Neuron (in vitro differentiated cells): ENCODE measurements at regions not wholly inside any gene's neighbourhood (a gene's known extent, or its start where the extent isn't known, plus 50 kb on each side); places are given as distances from the start of the nearest gene placed in this dataset.
"Not testable (repeated sequence)": the region's sequence is repeated elsewhere in the genome, so short reads cannot be mapped to it uniquely, and the experiment has no call there.

Experiments
- H2AFZ ChIP-seq: one replicate; pipeline ENCODE4 v1.6.1; 2013; ENCODE audit warnings: low read depth, mild to moderate bottlenecking, inconsistent platforms, low read length, moderate library complexity
- H3K27me3 ChIP-seq: one replicate; pipeline ENCODE4 v1.6.1; 2013; ENCODE audit warnings: low read length; ENCODE audit not compliant: insufficient read depth
- H3K36me3 ChIP-seq: one replicate; pipeline ENCODE4 v1.6.1; 2013; ENCODE audit warnings: low read length; ENCODE audit not compliant: insufficient read depth
- H3K4me1 ChIP-seq: one replicate; pipeline ENCODE4 v1.6.1; 2013; ENCODE audit warnings: low read length; ENCODE audit not compliant: insufficient read depth
- H3K4me3 ChIP-seq: 2 replicates; pipeline ENCODE4 v1.5.1; 2013; ENCODE audit warnings: mild to moderate bottlenecking, low read length, moderate library complexity
- H3K9me3 ChIP-seq: one replicate; pipeline ENCODE4 v1.6.1; 2013; ENCODE audit warnings: low read length

- peak overlapping the region; percentile 29 for H3K4me3 ChIP-seq
These were observed 121.3 kb upstream of the PRSS16 start for GRCh38 chr6:27126046-27126814.

DNA sequence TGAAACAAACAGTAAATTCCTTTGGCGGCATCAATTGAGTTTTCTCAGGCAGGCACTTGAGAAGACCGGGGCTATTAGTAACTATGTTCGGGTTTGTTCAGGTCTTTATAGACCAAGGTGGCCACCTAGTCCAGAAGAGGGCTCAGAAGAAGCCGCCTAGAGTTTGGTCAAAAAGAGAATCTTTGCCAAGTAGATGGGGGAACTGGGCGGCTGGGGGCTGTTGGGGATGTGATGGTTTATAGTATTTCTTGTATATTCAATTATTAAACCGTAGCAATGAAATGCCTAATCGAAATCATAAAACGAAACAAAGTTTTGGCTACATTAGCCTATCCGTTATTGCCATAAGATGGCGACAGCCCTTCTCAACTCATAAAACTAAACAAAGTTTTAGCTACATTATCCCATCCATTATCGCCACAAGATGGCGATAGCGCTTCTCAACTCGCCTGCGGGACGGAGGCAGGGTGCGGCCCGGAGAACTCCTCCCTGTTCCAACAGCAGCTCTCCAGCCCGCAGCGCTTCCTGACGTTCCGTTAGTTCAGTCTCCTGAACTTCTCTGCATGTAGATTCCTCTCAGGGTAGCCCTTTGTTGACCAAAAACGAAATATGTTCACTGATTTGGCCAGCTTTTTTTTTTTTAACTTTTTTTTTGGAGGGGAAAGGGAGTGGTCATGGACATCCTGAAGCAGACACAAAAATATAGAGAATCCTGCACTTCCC is 120.5 kb upstream of the PRSS16 start:
- H3K9me3 ChIP-seq: no peaks in the 10 kb centered on the region
- no peaks in the 10 kb centered on the region for H3K36me3 ChIP-seq
- peak overlapping the region; percentile 29 for H3K4me3 ChIP-seq
- H3K4me1 ChIP-seq: no peaks in the 10 kb centered on the region
- peak overlapping the region; percentile 64 for H2AFZ ChIP-seq
- H3K27me3 ChIP-seq: no peaks in the 10 kb centered on the region

More at GRCh38 chr6:27126046-27126814, 121.3 kb upstream of the PRSS16 start:
- no peaks in the 10 kb centered on the region for H3K27me3 ChIP-seq
- peak overlapping the region; percentile 64 for H2AFZ ChIP-seq
- no peaks in the 10 kb centered on the region for H3K4me1 ChIP-seq
- no peaks in the 10 kb centered on the region for H3K9me3 ChIP-seq
- H3K36me3 ChIP-seq: no peaks in the 10 kb centered on the region

DNA sequence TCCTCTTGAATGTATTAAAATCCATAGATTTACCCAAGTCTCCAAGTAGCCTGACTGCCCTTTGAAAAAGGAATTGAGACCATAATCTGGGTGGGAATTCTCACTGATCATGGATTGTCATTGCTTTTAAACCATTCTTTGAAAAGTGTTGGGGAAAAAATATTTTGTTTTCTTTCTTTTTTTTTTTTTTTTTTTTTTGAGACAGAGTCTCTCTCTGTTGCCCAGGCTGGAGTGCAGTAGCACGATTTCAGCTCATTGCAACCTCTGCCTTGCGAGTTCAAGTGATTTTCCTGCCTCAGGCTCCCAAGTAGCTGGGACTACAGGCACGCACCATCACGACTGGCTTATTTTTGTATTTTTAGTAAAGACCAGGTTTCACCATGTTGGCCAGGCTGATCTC is 119.6 kb upstream of the PRSS16 start:
- not testable (repeated sequence) for H3K4me3 ChIP-seq

DNA sequence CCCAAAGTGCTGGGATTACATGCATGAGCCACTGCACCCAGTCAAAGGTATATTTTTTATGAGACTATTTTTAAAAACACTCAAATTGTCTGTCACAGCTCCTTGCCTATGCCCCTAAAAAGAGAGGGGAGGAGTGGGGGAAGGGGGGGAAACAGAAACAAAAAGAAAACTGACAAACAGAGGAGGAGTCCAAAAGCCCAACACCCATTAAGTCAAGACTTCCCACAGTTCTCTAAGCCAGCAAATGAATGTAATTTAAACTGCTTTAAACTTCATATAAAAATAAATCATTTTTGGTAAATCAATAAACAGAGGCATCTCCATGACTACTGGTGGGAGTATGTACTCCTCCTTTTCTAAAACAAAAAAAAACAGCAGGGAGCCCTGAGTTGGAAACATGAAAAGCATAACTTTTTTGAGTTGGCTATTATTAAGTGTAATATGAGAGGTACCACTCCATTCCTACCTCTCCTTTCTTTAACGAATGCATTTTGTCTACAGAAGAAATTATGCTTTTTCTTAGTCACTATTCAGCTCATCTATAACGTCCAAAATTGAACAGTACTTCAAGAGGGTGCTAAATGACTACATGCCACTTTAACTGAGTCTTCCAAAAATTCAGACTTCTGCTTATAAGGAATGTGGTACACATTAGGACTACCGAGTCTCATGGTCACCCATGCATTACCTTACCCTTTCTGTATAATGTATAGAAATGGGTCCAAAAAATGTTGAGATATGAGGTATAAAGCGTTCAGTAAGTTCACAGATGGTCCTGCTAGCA is 119.0 kb upstream of the PRSS16 start:
- Histone ChIP-seq H2AFZ (no peak overlapping the region), H3K9me3 (no peaks in the 10 kb centered on the region), H3K27me3 (no peaks in the 10 kb centered on the region), H3K4me1 (peaks cover 5% of the 10 kb centered on the region), H3K4me3 (no peak overlapping the region), H3K36me3 (no peaks in the 10 kb centered on the region)

More for the DNA sequence above, 119.6 kb upstream of the PRSS16 start:
- H3K36me3 ChIP-seq, H2AFZ ChIP-seq, H3K9me3 ChIP-seq, H3K4me1 ChIP-seq, H3K27me3 ChIP-seq: not testable (repeated sequence)

GRCh38 chr6:27129095-27129815 is 118.2 kb upstream of the PRSS16 start:
- H2AFZ ChIP-seq: no peak overlapping the region
- peaks cover 12% of the 10 kb centered on the region for H3K4me1 ChIP-seq
- H3K9me3 ChIP-seq: no peaks in the 10 kb centered on the region
- H3K27me3 ChIP-seq: no peaks in the 10 kb centered on the region
- H3K36me3 ChIP-seq: no peaks in the 10 kb centered on the region
- H3K4me3 ChIP-seq: no peak overlapping the region

GRCh38 chr6:27129917-27130316 is 117.6 kb upstream of the PRSS16 start:
- H3K36me3 ChIP-seq: no peaks in the 10 kb centered on the region
- no peak overlapping the region for H2AFZ ChIP-seq
- peaks cover 13% of the 10 kb centered on the region for H3K4me1 ChIP-seq
- no peak overlapping the region for H3K4me3 ChIP-seq
- H3K9me3 ChIP-seq: no peaks in the 10 kb centered on the region
- H3K27me3 ChIP-seq: no peaks in the 10 kb centered on the region

- no peaks in the 10 kb centered on the region for H3K27me3 ChIP-seq
- peaks cover 13% of the 10 kb centered on the region for H3K4me1 ChIP-seq
- H2AFZ ChIP-seq: peak overlapping the region; percentile 41
- H3K36me3 ChIP-seq: no peaks in the 10 kb centered on the region
- H3K4me3 ChIP-seq: peak overlapping the region; percentile 79
- no peaks in the 10 kb centered on the region for H3K9me3 ChIP-seq
These were observed 116.7 kb upstream of the PRSS16 start for GRCh38 chr6:27130668-27131428.

- H2AFZ ChIP-seq, H3K9me3 ChIP-seq, H3K36me3 ChIP-seq: not testable (repeated sequence)
These were observed 115.3 kb upstream of the PRSS16 start for GRCh38 chr6:27132282-27132531.

GRCh38 chr6:27132532-27133280 is 114.8 kb upstream of the PRSS16 start:
- no peaks in the 10 kb centered on the region for H3K9me3 ChIP-seq
- H3K4me3 ChIP-seq: peak overlapping the region; percentile 79
- no peaks in the 10 kb centered on the region for H3K27me3 ChIP-seq
- no peaks in the 10 kb centered on the region for H3K36me3 ChIP-seq
- H3K4me1 ChIP-seq: peaks cover 13% of the 10 kb centered on the region
- no peak overlapping the region for H2AFZ ChIP-seq

More at GRCh38 chr6:27132282-27132531, 115.3 kb upstream of the PRSS16 start:
- peak overlapping the region; percentile 79 for H3K4me3 ChIP-seq
- not testable (repeated sequence) for H3K27me3 ChIP-seq
- H3K4me1 ChIP-seq: peaks cover 13% of the 10 kb centered on the region

DNA sequence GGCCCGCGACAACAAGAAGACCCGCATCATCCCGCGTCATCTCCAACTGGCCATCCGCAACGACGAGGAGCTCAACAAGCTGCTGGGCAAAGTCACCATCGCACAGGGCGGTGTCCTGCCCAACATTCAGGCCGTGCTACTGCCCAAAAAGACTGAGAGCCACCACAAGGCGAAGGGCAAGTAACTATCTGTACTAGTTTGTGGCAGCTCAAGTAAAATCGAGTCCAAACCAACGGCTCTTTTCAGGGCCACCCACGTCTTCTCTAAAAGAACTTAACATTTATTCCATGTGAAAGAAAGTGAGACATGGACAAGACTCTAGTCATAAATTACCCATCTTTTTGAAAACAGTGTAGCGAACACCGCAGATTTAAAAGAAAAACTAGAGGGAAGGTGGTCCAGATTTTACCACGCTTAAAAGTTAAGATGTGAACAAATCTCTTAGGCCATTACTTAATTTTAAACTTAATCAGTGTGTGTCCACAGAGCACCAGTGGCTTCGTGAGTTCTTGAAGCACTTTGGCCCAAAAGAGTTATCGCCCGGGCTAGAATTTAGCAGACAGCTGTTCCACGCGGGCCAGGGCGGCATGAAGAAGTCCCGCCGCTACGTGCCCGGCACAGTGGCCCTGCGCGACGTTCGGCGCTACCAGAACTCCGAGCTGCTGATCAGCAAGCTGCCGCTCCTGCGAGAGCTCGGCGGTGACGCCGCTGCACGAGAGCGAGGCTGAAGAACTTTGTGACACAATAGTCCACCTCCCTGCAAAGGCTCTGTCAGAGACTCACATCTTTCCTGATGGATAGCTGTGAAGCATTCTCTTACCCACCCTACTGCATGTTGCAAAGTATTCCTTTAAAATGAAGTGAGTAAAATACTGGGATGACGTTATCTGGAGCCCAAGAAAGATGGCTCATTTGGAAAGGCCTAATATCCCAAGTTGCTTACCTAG is 113.9 kb upstream of the PRSS16 start:
- Histone ChIP-seq H3K4me3 (peak overlapping the region; percentile 66), H3K36me3 (no peaks in the 10 kb centered on the region), H2AFZ (peak overlapping the region; percentile 22), H3K9me3 (no peaks in the 10 kb centered on the region), H3K4me1 (peaks cover 16% of the 10 kb centered on the region), H3K27me3 (no peaks in the 10 kb centered on the region)

GRCh38 chr6:27135087-27135657 is 112.3 kb upstream of the PRSS16 start:
- Histone ChIP-seq H3K4me3 (no peak overlapping the region), H3K4me1 (peaks cover 22% of the 10 kb centered on the region), H2AFZ (no peak overlapping the region), H3K27me3 (no peaks in the 10 kb centered on the region), H3K36me3 (no peaks in the 10 kb centered on the region), H3K9me3 (no peaks in the 10 kb centered on the region)
